Endothelial cell (in vitro differentiated cells): ENCODE measurements at regions not wholly inside any gene's neighbourhood (a gene's known extent, or its start where the extent isn't known, plus 50 kb on each side); places are given as distances from the start of the nearest gene placed in this dataset.
"Not testable (repeated sequence)": the region's sequence is repeated elsewhere in the genome, so short reads cannot be mapped to it uniquely, and the experiment has no call there.

ENCODE experiments used
- DNase-seq: peaks from one replicate; pipeline ENCODE4 v3.0.0; 2021; ENCODE audit warnings: low spot score
- H3K27ac Mint-ChIP-seq: one replicate; pipeline ENCODE4 v1.8.0; 2021; ENCODE audit warnings: mixed read lengths, inconsistent platforms; ENCODE audit not compliant: unreplicated experiment
- H3K27me3 Mint-ChIP-seq: one replicate; pipeline ENCODE4 v1.8.0; 2021; ENCODE audit warnings: mild to moderate bottlenecking, moderate library complexity, mixed read lengths, inconsistent platforms; ENCODE audit not compliant: unreplicated experiment
- H3K36me3 Mint-ChIP-seq: one replicate; pipeline ENCODE4 v1.8.0; 2021; ENCODE audit warnings: mild to moderate bottlenecking, low read depth, mixed read lengths, inconsistent platforms; ENCODE audit not compliant: unreplicated experiment
- H3K4me1 Mint-ChIP-seq: one replicate; pipeline ENCODE4 v1.8.0; 2021; ENCODE audit warnings: mild to moderate bottlenecking, mixed read lengths, inconsistent platforms; ENCODE audit not compliant: unreplicated experiment
- H3K4me3 Mint-ChIP-seq: one replicate; pipeline ENCODE4 v1.8.0; 2021; ENCODE audit warnings: mild to moderate bottlenecking, mixed read lengths, inconsistent platforms; ENCODE audit not compliant: unreplicated experiment
- H3K9me3 Mint-ChIP-seq: one replicate; pipeline ENCODE4 v1.8.0; 2021; ENCODE audit warnings: mixed read lengths, inconsistent platforms; ENCODE audit not compliant: unreplicated experiment
- CTCF ChIP-seq: fragments of 200-600 bp; sonication (generic); IDR thresholded peaks from one replicate; pipeline ENCODE4 v1.5.0; 2021; ENCODE audit warnings: antibody characterized with exemption; ENCODE audit not compliant: unreplicated experiment

- DNase-seq: no peak
- Mint-ChIP-seq H3K36me3 (no peaks in the 10 kb centered on the region), H3K9me3 (no peaks in the 10 kb centered on the region), H3K27ac (no peak overlapping the region), H3K27me3 (no peaks in the 10 kb centered on the region), H3K4me3 (no peak overlapping the region), H3K4me1 (no peaks in the 10 kb centered on the region)
- no peak for TF ChIP-seq CTCF
Observed at GRCh38 chrX:67044029-67044653, 405.3 kb upstream of the EDA2R start.

- Mint-ChIP-seq H3K36me3 (no peaks in the 10 kb centered on the region), H3K27me3 (no peaks in the 10 kb centered on the region), H3K4me1 (no peaks in the 10 kb centered on the region), H3K27ac (no peak overlapping the region), H3K4me3 (no peak overlapping the region), H3K9me3 (no peaks in the 10 kb centered on the region)
- no peak for TF ChIP-seq CTCF
- DNase-seq: no peak
Observed at GRCh38 chrX:67004451-67004850, 365.6 kb upstream of the EDA2R start.

- Mint-ChIP-seq H3K4me3 (no peak overlapping the region), H3K27me3 (peaks cover 2% of the 10 kb centered on the region), H3K4me1 (no peaks in the 10 kb centered on the region), H3K27ac (no peak overlapping the region), H3K9me3 (no peaks in the 10 kb centered on the region), H3K36me3 (no peaks in the 10 kb centered on the region)
- no peak for DNase-seq
- no peak for TF ChIP-seq CTCF
Observed at GRCh38 chrX:66994729-66995128, 355.9 kb upstream of the EDA2R start.

- not testable (repeated sequence) for H3K4me1 Mint-ChIP-seq, H3K36me3 Mint-ChIP-seq, H3K9me3 Mint-ChIP-seq, H3K27ac Mint-ChIP-seq, H3K27me3 Mint-ChIP-seq, H3K4me3 Mint-ChIP-seq, DNase-seq
Observed at GRCh38 chrX:66992077-66992476, 353.2 kb upstream of the EDA2R start.

GRCh38 chrX:66988331-66988730 lies 349.5 kb upstream of the EDA2R start:
- Mint-ChIP-seq H3K27me3 (no peaks in the 10 kb centered on the region), H3K36me3 (no peaks in the 10 kb centered on the region), H3K4me3 (no peak overlapping the region), H3K9me3 (no peaks in the 10 kb centered on the region), H3K27ac (no peak overlapping the region), H3K4me1 (no peaks in the 10 kb centered on the region)
- TF ChIP-seq CTCF: no peak
- DNase-seq: no peak
